ENCODE measurements at regions not wholly inside any gene's neighbourhood (a gene's known extent, or its start where the extent isn't known, plus 50 kb on each side); places are given as distances from the start of the nearest gene placed in this dataset.
"Not testable (repeated sequence)": the region's sequence is repeated elsewhere in the genome, so short reads cannot be mapped to it uniquely, and the experiment has no call there.

- TF ChIP-seq CTCF (conservative IDR thresholded peaks at IDR 0.05); EZH2 (IDR thresholded peaks at IDR 0.05; ENCODE audit: low read depth): not testable (repeated sequence)
Observed at GRCh38 chr3:74131546-74132328, 482.7 kb downstream of the CNTN3 start.

All from PC-9 (cell line).